HG03469 (cell line): ENCODE measurements at regions not wholly inside any gene's neighbourhood (a gene's known extent, or its start where the extent isn't known, plus 50 kb on each side); places are given as distances from the start of the nearest gene placed in this dataset.
"Not testable (repeated sequence)": the region's sequence is repeated elsewhere in the genome, so short reads cannot be mapped to it uniquely, and the experiment has no call there.

Source experiments
- ATAC-seq: cut with Tn5 transposase; IDR thresholded peaks from one replicate; pipeline ENCODE4 v1.9.1; 2021; ENCODE audit warnings: mild to moderate bottlenecking, moderate library complexity, moderate number of reproducible peaks; ENCODE audit not compliant: unreplicated experiment

DNA sequence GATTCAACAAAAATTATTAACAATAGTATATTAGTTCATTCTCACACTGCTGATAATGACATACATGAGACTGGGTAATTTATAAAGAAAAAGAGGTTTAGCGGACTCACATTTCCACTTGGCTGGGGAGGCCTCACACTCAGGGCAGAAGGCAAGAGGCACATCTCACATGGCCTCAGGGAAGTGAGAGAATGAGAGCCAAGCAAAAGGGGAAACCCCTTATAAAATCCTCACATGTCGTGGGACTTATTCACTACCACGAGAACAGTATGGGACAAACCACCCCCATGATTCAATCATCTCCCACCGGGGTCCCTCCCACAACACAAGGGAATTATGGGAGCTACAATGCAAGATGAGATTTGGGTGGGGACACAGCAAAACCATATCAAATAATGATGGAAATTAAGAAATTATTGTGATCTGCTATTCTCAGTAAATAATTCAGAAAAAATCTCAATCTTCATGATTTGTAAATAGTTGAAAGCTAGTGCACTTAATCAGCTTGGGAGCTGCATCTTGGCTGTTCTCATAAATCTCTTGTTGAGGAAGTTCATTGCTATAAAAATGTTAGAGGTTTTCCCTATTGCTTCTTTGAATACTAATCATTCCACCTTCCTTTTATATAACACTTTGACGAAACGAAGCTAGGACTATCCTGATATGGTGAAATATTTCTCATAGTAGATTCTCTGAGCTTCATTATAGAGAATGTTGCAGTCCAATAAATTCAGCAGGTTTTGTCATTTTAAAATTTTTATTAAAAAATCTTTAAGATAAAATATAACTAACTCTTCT lies 179.2 kb downstream of the SPDYE17 start:
- not testable (repeated sequence) for ATAC-seq

GRCh38 chr7:76852362-76852761 lies 179.8 kb downstream of the SPDYE17 start:
- ATAC-seq, result not testable (repeated sequence)

DNA sequence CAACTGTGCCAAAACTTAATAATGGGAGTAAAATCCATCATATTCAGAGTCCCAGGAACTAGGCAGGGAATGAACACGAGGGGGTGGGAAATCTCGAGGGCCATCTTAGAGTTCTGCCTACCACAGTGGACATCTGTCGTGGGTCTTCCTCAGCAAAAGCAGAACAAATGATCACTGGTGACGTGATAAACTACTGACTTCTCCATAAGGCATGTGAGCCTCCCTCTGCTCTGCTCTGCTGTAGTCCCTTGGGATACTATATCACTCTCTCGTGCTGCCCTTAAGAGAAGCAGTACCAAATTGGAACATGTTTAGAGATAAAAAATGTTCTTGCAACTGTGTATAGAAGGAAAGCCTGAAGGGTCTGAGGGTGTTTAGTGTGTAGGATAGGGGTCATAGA lies 180.5 kb downstream of the SPDYE17 start:
- not testable (repeated sequence) for ATAC-seq

DNA sequence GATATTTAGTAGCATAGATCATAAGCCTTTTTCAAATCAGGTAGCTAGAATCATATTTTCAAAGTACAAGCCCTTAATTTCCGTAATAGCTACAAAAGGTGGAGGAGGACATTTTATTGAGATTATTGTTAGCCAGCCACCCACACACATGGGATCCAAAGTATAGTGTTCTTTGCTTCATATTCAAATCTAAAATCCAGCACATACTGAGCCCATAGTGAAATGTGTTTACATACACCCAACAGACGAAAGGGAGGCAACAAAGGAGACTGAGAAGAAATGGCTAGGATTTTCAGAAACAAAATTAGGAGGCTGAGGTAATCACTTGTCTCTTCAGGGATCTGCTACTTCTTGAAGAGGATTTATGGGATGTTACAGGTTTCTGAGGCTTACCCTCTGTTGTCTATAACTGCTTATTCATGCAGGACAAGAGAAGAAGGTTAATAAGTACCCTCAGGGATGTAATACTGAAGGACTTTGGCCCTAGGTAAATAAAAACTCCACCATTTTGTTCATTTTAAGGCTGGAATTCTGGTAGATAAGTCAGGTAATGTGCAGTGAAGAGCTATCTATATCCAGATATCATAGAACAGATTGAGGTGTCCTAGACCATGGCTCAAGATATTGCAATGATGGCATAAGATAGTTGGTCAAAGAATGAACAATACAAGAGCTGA lies 182.1 kb downstream of the SPDYE17 start:
- not testable (repeated sequence) for ATAC-seq

GRCh38 chr7:76839879-76840278 lies 192.3 kb downstream of the SPDYE17 start:
- not testable (repeated sequence) for ATAC-seq

- not testable (repeated sequence) for ATAC-seq
Measured at GRCh38 chr7:76839214-76839613, 192.9 kb downstream of the SPDYE17 start.

DNA sequence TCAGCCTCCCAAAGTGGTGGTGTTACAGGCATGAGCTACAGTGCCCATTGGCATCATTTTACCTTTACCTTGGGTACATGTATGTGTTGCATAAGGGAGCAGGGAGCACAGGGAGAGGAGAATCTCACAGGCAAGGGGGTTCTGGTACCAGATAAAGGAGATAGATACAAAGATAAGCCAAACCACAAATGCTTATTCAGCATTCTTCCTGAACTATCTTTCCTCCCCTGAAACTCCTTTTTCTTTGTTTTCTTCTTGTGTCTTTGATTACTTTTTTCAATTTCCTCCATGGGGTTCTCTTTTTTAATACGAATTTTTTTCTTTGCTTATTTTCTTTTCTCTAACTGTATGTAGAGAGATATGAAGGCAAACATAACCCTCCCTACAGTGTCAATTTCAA lies 193.8 kb downstream of the SPDYE17 start:
- not testable (repeated sequence) for ATAC-seq

GRCh38 chr7:76829233-76829632 lies 202.2 kb upstream of the POMZP3 start:
- ATAC-seq, result not testable (repeated sequence)

DNA sequence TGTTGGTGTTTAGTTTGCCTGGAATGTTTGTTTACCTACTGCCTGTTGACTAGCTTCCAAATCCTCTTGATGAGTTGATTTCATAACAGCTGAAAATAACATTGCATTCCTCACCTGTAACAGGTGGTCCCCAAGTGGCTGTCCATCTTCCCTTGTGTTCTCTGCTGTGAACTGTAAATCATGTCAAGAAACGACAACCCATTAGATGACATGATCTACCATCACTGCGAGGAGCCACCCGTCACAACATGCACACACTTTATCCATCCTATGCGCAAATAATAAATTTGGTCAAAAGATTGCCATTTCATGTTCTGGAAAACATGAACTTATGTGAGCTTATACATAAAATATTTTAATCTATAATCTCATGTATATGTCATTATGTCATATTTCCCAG lies 199.1 kb upstream of the POMZP3 start:
- not testable (repeated sequence) for ATAC-seq

- not testable (repeated sequence) for ATAC-seq
Measured at GRCh38 chr7:76809856-76810255, 182.8 kb upstream of the POMZP3 start.

DNA sequence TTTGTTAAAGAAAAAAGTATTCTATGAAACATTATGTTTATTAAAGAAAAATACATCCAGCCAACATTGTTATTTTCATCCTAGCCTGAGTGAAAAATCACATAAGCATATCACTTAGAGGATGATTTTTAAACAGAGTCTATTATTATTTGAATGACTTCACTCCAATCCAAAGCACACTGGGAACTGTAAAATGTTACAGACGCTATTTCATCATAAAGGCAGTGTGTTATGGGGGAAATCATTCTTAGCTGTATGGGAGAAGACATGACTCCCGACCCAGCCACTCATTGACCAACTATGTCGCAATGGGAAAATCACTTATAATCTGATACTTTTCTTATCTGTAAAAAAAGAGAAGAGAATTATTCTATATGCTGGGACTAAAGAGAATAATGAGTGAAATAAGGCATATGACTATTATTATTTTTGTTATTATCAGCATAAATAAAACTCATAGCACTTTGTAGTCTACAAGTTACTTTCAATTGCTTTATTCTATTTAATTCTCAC lies 180.6 kb upstream of the POMZP3 start:
- not testable (repeated sequence) for ATAC-seq

- ATAC-seq, result not testable (repeated sequence)
Measured at GRCh38 chr7:76806460-76806859, 179.4 kb upstream of the POMZP3 start.

DNA sequence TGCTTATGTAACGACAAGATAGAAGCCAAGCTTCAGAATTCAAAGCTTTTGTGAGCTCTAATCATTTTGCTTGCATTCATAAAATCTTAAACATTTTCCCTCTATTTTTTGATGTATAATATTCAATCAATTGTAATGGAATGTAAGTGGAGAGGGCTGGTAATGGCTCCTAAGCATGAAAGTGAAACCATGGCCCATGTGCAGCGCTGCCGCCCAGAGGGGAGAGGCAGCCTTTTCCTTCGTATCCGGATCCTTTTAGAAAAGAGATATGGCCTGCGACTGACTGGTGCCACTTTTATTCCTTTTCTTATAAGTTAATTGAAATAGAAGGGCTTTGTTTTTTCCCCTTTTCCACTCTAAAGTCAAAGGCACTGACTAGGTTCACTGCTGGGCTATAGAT lies 178.9 kb upstream of the POMZP3 start:
- not testable (repeated sequence) for ATAC-seq

DNA sequence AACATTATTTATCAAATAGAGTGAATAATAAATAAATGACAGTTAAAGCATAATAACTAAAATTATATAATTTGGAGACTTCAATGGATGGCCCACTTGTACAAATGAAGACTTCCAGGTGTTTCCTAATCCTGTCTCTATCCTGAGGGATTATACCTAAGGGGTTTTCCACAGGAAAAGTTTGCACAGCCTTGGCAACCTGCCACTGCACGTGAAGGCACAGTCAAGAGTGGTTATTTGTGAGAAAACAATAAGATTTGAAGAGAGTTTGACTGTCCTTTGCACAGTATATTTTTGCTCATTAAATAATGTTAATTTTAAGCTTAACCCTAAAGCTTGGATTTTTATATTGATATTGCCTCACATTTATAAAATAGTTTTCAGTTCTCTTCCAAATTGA lies 178.2 kb upstream of the POMZP3 start:
- ATAC-seq, result not testable (repeated sequence)

DNA sequence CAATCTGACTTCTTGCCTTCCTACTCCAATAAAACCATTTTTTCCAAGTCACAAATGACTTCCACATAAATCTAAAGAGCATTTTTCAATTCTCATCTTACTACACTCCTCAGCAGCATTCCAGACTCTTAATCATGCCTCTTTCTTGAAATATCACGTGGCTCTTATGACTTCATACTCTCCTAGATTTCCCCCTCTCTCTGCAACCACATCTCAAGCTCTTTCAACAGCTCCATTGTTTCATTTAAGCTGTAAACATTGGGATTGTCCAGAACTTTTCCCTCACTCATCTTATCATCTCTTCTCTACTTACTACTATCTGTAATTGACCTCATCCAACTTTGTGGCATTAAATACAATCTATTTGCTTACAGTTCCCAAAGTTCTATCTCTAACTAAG lies 170.6 kb upstream of the POMZP3 start:
- ATAC-seq, result not testable (repeated sequence)

- ATAC-seq, result not testable (repeated sequence)
Measured at GRCh38 chr7:76780693-76781092, 153.6 kb upstream of the POMZP3 start.

DNA sequence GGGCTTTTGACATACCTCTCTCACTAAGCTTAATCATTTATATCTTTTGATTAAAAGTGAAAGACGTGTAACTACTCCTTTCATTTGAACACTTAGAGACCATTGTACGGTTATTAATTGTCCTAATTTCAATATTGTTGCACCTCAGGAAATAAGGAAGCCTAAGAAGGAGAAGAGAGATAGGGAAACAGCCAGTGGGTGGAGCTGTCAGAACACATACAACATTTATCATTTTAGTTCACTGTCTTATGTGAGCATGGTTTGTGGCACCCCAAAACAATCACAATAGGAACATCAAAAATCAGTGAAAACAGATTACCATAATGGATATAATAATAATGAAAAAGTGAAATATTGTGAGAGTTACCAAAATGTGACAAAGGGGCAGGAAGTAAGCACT lies 147.2 kb upstream of the POMZP3 start:
- not testable (repeated sequence) for ATAC-seq

GRCh38 chr7:76771980-76772379 lies 144.9 kb upstream of the POMZP3 start:
- not testable (repeated sequence) for ATAC-seq

GRCh38 chr7:76763977-76764376 lies 136.9 kb upstream of the POMZP3 start:
- not testable (repeated sequence) for ATAC-seq

- ATAC-seq, result not testable (repeated sequence)
Measured at GRCh38 chr7:76760546-76761220, 133.6 kb upstream of the POMZP3 start.

- not testable (repeated sequence) for ATAC-seq
Measured at GRCh38 chr7:76739538-76739937, 112.5 kb upstream of the POMZP3 start.
